GM12875 (cell line): ENCODE measurements at regions not wholly inside any gene's neighbourhood (a gene's known extent, or its start where the extent isn't known, plus 50 kb on each side); places are given as distances from the start of the nearest gene placed in this dataset.
"Not testable (repeated sequence)": the region's sequence is repeated elsewhere in the genome, so short reads cannot be mapped to it uniquely, and the experiment has no call there.

ENCODE experiments used
- H3K4me3 ChIP-seq: one replicate; pipeline ENCODE4 v1.5.1; 2011; ENCODE audit warnings: low read depth, low read length, control low read depth
- TF ChIP-seq, protein P1 (sequence below): IDR thresholded peaks from 2 replicates; pipeline ENCODE4 v1.5.1; 2011; ENCODE audit warnings: low read depth, mild to moderate bottlenecking, control low read depth, inconsistent platforms, low read length, moderate library complexity, borderline replicate concordance; ENCODE audit not compliant: insufficient read depth

DNA sequence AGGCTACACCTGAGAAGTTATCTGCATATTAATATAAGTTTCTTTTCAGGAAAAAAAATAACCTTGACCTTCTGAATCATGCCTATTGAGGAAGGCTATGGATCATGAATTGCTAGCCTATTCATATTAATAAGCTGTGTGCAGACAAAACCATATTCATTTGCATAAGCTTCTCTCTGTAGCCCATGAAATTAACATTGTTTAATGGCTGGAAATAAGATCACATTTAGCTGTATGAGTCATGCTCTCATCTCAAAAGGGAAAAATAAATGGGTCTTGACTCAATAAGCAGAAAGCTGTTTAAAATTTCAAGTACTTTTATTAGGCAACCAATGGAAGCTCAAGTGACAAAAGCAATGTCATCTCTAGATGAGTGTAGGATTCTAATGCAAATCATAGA is 330.0 kb upstream of the DEPDC1 start:
- TF ChIP-seq, protein P1, sequence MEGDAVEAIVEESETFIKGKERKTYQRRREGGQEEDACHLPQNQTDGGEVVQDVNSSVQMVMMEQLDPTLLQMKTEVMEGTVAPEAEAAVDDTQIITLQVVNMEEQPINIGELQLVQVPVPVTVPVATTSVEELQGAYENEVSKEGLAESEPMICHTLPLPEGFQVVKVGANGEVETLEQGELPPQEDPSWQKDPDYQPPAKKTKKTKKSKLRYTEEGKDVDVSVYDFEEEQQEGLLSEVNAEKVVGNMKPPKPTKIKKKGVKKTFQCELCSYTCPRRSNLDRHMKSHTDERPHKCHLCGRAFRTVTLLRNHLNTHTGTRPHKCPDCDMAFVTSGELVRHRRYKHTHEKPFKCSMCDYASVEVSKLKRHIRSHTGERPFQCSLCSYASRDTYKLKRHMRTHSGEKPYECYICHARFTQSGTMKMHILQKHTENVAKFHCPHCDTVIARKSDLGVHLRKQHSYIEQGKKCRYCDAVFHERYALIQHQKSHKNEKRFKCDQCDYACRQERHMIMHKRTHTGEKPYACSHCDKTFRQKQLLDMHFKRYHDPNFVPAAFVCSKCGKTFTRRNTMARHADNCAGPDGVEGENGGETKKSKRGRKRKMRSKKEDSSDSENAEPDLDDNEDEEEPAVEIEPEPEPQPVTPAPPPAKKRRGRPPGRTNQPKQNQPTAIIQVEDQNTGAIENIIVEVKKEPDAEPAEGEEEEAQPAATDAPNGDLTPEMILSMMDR, result no peak

DNA sequence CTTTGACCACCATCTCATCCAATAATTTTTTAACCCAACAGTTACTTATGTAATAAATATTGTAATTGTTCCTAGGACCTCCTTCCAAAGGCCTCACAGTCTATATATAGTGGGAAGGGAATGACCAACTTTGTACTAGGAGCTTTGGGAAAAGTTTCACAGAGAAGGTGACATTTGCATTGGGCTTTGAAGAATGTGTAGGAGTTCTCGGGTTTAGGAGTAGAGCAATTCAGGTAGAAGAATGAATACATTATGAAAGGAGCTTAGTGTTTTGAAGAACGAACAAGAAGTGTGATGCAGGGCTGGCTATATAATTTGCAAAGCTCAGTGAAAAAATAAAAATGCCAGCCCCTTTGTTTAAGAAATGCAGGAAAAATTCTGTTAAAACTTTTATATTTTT is 330.4 kb upstream of the DEPDC1 start:
- TF ChIP-seq, protein P1, result no peak
- no peak overlapping the region for H3K4me3 ChIP-seq

More for the DNA sequence above, 330.0 kb upstream of the DEPDC1 start:
- H3K4me3 ChIP-seq, result no peak overlapping the region

DNA sequence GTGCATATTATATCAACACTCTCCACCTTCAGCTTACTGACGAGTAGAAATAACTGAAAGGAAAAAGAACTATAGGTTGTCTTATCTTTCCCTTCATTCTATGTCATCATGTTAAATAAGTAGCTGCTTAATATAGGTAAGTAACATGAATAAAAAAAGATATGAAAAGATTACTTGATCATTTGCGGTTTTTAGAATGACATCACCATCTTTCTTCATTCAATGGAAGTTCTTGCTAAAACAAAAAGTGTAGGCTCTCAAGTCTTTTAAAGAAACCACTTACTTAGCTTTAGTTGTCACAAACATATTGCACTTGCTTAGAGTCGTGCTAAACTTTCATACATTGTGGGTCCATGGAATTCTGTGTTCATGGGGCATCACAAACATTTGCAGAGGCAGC is 331.1 kb upstream of the DEPDC1 start:
- no peak overlapping the region for H3K4me3 ChIP-seq
- TF ChIP-seq, protein P1, result no peak

DNA sequence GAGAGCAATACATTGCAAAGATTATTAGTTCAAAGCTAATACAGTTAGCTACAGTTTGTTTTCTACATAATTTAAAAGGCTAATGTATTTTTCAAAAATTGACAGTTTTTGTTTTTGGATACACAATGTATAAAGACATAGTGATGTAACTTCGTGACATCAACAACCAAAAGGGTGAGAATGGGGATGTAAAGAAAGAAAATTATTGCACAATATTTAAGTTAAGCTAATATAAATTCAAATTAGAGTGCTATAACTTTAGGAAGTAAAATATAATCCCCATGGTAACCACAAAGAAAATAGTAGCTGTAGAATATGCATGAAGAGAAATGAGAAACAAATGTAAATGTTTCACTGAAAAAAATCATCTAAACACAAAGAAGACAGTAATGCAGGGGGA is 334.4 kb upstream of the DEPDC1 start:
- no peak overlapping the region for H3K4me3 ChIP-seq
- TF ChIP-seq, protein P1, result no peak

DNA sequence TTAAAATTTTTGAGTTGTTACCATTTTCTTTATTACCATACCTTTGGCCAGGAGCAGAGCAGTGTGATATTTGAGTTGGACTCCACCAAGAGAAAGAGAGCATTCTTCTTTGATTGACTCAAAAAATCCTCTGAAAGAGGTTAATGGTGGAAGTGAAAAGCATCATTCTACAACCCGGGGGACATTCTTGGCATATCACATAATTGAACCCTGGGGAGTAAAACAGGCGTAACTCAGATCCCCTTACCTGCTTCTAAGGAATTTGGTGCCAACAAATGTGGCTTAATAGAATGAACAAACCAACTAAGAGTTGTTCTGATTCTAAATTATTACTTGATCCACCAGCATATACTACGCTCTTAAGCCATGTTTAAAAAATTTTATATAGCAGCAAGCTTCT is 351.1 kb upstream of the DEPDC1 start:
- TF ChIP-seq, protein P1, result no peak
- H3K4me3 ChIP-seq, result no peak overlapping the region

DNA sequence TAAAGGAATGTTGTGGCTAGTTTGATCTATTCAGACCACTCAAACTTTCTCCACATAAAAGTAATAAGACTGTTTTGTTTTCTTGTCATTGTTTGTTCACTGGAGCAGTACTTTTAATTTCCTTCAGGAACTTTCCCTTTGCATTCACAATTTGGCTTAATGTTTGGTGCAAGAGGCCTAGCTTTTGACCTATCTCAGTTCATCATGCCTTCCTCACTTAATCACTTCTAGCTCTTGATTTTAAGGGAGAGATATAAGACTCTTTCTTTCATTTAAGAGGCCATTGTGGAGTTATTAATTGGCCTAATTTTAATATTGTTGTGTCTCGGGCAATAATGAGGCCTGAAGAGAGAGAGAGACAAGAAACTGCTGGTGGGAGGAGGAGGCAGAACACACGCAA is 371.7 kb upstream of the DEPDC1 start:
- TF ChIP-seq, protein P1, result no peak
- no peak overlapping the region for H3K4me3 ChIP-seq

DNA sequence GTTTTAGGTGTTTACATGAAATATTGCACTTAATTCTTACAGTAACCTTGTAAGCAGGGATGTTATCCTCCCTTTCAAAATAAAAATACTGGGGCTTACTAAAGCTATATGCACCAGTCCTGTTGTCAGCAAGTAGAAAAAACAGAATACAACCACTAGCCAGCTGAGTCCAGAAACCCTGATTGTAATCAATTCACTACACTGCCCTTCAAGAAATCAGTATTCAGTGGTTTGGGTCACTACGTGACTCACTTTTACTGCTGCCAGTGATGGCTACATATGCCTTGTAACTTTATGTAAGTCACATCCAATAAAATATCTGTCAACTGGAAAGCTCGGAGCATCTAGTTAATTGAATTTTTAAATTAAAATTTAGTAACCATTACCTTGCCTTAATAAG is 376.3 kb upstream of the DEPDC1 start:
- no peak overlapping the region for H3K4me3 ChIP-seq
- TF ChIP-seq, protein P1, result no peak

DNA sequence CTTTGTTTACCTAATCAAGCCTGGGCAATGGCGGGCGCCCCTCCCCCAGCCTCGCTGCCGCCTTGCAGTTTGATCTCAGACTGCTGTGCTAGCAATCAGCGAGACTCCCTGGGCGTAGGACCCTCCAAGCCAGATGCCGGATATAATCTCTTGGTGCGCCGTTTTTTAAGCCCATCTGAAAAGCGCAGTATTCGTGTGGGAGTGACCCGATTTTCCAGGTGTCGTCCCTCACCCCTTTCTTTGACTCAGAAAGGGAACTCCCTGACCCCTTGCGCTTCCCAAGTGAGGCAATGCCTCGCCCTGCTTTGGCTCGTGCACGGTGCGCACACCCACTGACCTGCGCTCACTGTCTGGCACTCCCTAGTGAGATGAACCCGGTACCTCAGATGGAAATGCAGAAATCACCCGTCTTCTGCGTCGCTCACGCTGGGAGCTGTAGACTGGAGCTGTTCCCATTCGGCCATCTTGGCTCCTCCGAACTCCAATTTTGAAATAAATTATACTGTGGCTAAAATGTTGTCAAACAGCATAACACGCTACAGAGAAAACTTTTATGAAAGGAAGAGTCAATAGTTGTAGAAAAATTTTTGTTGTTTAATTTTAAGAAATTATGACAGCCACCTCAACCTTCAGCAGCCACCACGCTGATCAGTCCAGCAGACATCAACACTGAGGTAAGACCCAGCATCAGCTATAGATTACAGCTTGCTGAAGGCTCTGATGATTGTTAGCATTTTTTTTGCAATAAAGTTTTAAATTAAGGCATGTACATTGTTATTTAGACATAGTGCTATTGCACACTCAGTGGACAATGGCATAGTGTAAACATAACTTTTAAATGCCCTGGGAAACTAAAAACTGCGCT is 384.7 kb upstream of the DEPDC1 start:
- H3K4me3 ChIP-seq, result not testable (repeated sequence)
